NCI-H2196 treated with DMSO at 0.1 percent for 48 hours (cell line): ENCODE measurements at regions not wholly inside any gene's neighbourhood (a gene's known extent, or its start where the extent isn't known, plus 50 kb on each side); places are given as distances from the start of the nearest gene placed in this dataset.

Experiments
- DNase-seq: peaks from one replicate; lab custom pipeline; 2025; ENCODE audit not compliant: unreplicated experiment; lab: John Stamatoyannopoulos, UW

DNA sequence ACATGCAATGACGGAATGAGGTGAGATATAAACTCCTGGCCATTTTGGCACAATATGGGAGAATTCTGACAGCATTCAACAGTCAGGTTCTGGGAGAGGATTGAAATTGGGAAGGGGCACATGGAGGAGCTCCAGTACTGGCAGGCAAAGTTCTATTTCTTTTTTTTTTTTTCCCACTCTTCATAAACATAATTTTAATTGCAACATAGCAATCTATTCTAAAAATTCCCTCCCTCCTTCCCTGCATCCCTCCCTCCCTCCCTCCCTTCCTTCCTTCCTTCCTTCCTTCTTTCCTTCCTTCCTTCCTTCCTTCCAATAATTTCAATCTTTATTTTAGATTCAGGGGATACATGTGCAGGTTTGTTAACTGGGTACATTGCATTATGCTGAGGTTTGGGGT lies 93.2 kb downstream of the PTCSC3 start:
- no peak for DNase-seq

DNA sequence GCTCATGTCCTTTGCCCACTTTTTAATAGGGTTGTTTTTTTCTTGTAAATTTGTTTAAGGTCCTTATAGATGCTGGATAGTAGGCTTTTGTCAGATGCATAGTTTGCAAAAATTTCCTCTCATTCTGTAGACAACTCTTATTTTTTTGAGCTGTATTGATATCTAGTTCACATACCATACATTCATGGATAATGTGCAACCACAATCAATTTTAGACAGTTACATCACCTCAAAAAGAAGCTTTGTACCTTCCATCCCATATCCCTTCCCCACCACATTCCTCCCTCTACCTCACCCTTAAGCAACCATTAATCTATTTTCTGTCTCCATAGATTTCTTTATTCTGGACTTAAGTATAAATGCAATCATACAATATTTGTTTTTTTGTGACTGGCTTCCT lies 98.4 kb downstream of the PTCSC3 start:
- DNase-seq: no peak

- DNase-seq: no peak
These were observed 100.3 kb downstream of the PTCSC3 start for GRCh38 chr14:36076197-36076596.

- DNase-seq: no peak
These were observed 101.3 kb downstream of the PTCSC3 start for GRCh38 chr14:36075203-36075602.

DNA sequence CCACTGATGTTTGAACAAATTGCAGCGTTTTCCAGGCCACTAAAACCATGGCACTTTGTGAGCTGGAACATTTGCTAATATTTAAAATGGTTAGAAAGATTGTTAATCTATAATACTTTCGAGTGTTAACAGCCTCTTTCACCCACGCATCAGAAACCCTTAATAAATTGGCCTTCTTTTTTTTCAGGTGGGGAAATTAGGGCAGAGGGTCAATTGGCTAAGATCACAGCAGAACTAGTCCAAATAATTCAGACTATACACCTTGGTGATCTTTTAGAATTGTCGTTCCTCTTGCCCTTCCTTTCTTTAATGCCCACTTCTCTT lies 105.8 kb downstream of the PTCSC3 start:
- DNase-seq: no peak

DNA sequence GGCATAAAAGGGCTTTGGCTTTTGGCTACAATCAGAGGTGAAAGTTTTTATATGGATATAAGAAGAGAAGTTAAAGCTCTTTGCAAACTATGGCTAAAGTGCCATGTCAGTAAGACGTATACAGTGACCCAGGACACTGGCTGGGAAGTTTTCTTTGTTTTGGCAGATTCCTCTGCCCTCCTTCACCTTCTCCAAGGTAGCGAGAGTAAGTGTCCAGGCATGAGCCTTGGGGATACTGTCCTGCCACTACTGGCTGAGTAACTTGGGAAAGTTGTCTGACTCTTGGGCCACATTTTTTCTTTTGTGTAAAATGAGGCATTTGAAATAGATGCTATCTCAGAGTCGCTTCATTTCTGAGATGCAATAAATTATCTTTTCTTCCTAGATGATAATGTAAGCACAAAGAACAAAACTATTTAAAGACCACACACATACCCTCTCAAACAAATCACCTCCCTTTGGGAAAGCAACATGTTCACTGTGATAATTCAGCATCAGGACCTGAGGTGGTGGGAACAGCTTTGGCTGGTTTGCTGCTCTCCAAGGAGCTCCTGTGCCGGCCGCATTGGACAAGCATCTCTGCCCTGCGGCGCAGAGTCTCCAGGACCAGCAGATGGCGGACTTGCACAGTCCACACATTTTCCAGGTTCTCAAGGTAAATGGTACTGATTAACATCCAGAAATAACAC lies 106.3 kb downstream of the PTCSC3 start:
- DNase-seq: peak; percentile 86

DNA sequence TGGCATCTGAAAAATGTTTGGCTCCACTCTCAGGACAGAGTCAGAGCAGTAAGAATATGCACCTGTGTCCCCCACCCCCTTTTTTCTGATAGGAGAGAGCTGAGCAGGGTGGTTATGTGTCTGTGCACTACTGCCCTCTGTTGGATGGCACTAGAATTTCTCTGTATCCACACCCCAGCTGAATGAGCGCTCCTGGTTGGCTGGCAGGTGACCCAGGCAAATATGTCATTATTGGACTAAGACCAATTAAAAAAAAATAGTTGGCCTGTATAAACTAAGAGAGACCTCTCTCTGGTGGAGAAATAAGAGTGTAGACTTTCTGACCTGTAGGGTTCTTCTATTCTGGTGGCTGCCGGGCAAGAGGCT lies 107.0 kb downstream of the PTCSC3 start:
- DNase-seq: peak; percentile 68

DNA sequence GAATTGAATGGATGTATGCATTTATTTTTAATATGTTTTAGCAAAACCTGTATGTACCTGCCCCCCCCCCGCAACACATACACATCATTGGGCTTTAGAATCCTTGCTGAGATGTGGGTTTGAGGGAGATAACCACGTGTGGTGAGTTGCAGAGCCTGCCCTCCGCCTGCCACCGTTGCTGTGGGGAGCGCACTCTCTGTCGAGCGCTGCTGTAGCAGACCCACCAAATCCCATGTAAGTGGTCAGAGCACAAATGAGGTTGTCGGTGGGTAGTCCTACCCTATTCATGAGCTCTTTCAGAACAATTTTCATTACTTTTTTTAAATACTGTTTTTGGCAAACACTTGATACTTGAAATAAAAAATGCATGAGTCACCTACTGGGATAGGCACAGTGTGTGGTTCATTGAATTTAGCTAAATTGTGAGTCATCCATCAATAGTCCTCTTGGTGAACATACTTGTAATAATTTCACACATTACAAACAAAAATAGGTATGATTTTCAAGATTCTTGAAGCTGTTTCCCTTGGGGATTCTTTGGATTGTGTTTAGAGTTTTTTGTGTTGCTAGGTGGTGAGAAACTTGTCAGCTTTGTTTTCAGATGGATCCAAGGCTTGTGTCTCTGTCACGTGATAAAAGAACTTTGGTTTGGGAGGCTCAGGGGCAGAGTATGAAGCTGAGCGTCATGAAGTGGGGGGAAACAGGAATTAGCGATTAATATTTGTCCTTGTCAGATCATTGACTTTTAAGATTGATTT lies 107.6 kb downstream of the PTCSC3 start:
- DNase-seq: peak; percentile 16

- DNase-seq: peak; percentile 52
These were observed 108.9 kb downstream of the PTCSC3 start for GRCh38 chr14:36067428-36068187.

- DNase-seq: no peak
These were observed 109.9 kb downstream of the PTCSC3 start for GRCh38 chr14:36066636-36067035.

- no peak for DNase-seq
These were observed 110.7 kb downstream of the PTCSC3 start for GRCh38 chr14:36065831-36066230.

GRCh38 chr14:36059531-36059930 lies 117.0 kb downstream of the PTCSC3 start:
- no peak for DNase-seq

DNA sequence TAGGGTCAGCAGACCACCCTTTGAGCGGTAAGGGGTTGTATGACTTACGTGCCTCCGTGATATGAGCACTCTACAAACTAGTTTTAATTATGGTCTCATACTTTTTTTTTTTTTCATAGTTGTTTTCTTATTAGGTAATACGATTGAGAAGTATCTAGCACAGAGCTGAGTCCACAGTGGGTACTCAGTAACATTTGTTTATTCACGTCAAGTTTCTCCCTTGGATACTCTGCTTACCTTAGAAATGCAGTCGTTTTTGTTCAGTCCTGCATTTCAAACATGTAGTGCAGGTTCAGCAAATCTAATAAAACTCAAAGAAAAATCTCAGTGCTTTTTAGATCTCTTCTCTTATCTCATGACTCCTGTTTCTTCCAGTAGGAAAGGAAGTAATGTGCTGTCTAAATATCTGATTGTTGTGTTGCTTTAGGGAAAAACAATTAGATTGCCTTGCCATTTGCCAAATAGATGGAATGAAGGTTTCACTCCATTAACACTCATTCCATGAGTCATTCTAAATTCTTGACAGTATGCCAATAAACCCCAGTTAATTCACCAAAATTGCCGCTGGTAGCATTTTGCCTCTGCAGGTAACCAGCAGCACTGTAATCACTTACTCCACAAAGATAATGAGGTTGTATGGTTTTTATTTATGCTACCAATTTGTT lies 118.9 kb downstream of the PTCSC3 start:
- DNase-seq: peak; percentile 9

DNA sequence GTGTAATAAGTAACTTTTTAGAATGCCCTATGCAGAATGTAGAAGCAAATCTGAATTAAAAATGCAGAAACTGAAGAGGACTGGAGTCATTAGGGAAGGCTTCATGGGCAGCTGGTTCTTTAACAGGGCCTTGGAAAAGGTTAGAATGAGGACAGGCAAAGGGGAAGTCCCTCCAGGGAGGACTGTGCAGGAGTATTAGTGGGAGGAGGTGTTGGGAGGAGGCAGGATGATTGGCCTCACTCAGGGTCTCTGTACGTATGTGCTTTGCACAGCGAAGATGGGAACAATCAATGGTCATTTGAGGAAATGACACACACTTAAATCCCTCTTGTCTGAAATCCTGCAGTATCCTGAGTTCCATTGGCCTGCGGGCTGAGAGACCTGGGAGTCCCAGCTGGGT lies 119.7 kb downstream of the PTCSC3 start:
- DNase-seq: no peak

- DNase-seq: no peak
These were observed 120.8 kb downstream of the PTCSC3 start for GRCh38 chr14:36055681-36056225.

GRCh38 chr14:36055052-36055378 lies 121.5 kb downstream of the PTCSC3 start:
- no peak for DNase-seq

- DNase-seq: no peak
These were observed 122.0 kb downstream of the PTCSC3 start for GRCh38 chr14:36054353-36055051.

DNA sequence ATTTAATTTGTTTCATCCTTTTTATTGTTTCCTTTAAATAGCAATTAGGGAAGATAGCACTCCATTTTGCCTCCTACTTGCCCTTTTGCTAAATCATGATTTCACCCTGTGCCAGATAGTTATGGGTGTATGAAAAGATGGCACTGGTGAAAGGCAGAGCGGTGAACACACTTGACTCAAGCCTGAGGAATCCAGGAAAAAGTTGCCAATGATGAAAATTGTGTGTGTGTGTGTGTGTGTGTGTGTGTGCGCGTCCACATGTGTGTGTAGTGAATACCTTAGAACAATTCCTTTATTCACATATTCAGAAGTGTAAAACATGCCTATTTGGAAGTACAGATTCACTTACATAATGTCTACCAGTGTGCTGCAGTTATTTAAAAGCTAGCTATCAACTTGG lies 123.8 kb downstream of the PTCSC3 start:
- DNase-seq: no peak

DNA sequence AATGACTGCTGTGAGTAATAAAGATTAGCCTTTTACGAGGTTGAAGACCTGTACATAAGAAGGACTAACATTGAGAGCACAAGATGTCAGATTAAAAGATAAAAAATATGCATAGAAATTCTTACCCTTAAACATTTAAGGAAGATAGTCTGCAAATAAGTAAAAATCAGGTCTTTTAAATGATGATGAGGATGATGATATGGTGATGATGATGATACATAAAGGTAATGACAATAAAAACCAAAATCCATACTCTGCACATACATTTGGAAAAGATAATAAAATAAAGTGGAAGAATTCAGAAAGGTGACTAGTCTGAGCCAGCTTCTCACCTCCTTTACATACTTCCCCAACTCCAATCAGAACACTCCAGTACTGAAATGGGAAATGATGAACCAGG lies 124.5 kb downstream of the PTCSC3 start:
- DNase-seq: no peak

DNA sequence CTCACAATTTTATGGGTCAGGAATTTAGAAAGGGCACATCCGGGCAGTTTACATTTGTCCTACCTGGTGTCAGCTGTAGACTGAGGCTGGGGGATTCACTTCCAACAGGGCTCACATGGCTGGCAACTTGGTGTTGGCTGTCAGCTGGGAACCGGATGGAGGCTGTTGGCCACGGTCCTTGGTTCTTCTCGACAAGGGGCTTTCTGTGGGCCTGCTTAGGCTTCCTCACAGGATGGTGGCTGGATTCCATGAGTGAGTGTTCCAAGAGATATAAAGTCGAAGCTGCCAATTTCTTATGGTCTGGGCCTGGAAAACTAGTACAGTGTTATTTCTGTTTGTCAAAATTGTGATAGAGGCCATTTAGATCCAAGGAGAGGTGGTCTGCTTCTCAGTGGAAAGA lies 127.9 kb downstream of the PTCSC3 start:
- no peak for DNase-seq

DNA sequence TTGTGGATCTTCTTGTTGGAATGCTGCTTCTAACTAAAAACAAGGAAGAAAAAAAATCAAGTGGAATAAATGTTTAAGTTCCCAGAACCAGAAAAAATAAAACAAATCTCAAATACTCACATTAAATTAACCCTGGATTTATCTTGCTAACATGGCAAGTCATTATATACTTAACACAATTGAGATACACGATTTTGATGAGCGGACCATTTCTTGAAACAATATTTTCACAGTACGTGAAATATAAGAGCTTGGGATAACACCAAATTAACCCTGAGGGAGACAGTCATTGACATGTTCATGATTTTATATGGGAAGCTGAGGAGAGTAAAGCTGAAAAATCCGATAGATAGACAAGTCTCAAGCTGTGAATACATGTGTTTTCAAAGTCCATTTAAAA lies 128.6 kb downstream of the PTCSC3 start:
- DNase-seq: no peak
